Smooth muscle cell (in vitro differentiated cells): ENCODE measurements at regions not wholly inside any gene's neighbourhood (a gene's known extent, or its start where the extent isn't known, plus 50 kb on each side); places are given as distances from the start of the nearest gene placed in this dataset.
A peak's percentile ranks its signal among the peaks of the same experiment; 100 is the strongest.

ENCODE experiments used
- DNase-seq: peaks from one replicate; lab custom pipeline; 2025; ENCODE audit not compliant: unreplicated experiment; lab: John Stamatoyannopoulos, UW
- H2AFZ ChIP-seq: fragments of 200-600 bp; sonication (generic); 2 replicates; pipeline ENCODE4 v1.6.0; 2016; ENCODE audit warnings: antibody characterized with exemption, low read depth, mild to moderate bottlenecking
- H3F3A ChIP-seq: fragments of 200-600 bp; sonication (generic); 2 replicates; pipeline ENCODE4 v1.6.0; 2017; ENCODE audit warnings: antibody characterized with exemption, low read depth
- H3K27ac ChIP-seq: fragments of 200-600 bp; sonication (generic); 2 replicates; pipeline ENCODE4 v1.5.1; 2016; ENCODE audit warnings: low read depth, mild to moderate bottlenecking
- H3K27me3 ChIP-seq: fragments of 200-600 bp; sonication (generic); 2 replicates; pipeline ENCODE4 v1.6.1; 2016; ENCODE audit warnings: low read depth, mild to moderate bottlenecking
- H3K36me3 ChIP-seq: fragments of 200-600 bp; sonication (generic); 2 replicates; pipeline ENCODE4 v1.5.1; 2016; ENCODE audit warnings: low read depth
- H3K4me1 ChIP-seq: fragments of 200-600 bp; sonication (generic); 2 replicates; pipeline ENCODE4 v1.5.1; 2016; ENCODE audit warnings: low read depth
- H3K4me2 ChIP-seq: fragments of 200-600 bp; sonication (generic); 2 replicates; pipeline ENCODE4 v1.6.0; 2016; ENCODE audit warnings: mild to moderate bottlenecking
- H3K4me3 ChIP-seq: fragments of 200-600 bp; sonication (generic); 2 replicates; pipeline ENCODE4 v1.5.1; 2016; ENCODE audit warnings: mild to moderate bottlenecking
- H3K79me2 ChIP-seq: fragments of 200-600 bp; sonication (generic); 2 replicates; pipeline ENCODE4 v1.6.0; 2016; ENCODE audit warnings: low read depth, mild to moderate bottlenecking
- H3K9ac ChIP-seq: fragments of 200-600 bp; sonication (generic); 2 replicates; pipeline ENCODE4 v1.6.0; 2016; ENCODE audit warnings: low read depth
- H3K9me3 ChIP-seq: fragments of 200-600 bp; sonication (generic); replicated peaks from 2 replicates; pipeline ENCODE4 v1.5.1; 2016; ENCODE audit warnings: low read depth
- H4K20me1 ChIP-seq: fragments of 200-600 bp; sonication (generic); 2 replicates; pipeline ENCODE4 v1.6.0; 2016; ENCODE audit warnings: low read depth
- CTCF ChIP-seq: fragments of 200-600 bp; sonication (generic); IDR thresholded peaks from 2 replicates; pipeline ENCODE4 v1.5.1; 2017; ENCODE audit warnings: borderline replicate concordance, mild to moderate bottlenecking, antibody characterized with exemption; ENCODE audit not compliant: insufficient read depth, poor library complexity, severe bottlenecking
- WGBS: methylation state at CpG from one replicate; pipeline ENCODE4 v1.1.7; 2016; ENCODE audit warnings: low lambda C conversion rate; 5-methylcytosine and 5-hydroxymethylcytosine counted together
- small RNA-seq: library from RNA; depleted of rRNA; stranded (forward); fragments of <200 nt; gene quantifications from one replicate; pipeline ENCODE3, GENCODE V24; 2014

- 32% methylated on average over 6 of the region's 6 CpGs for WGBS
- Histone ChIP-seq H3K4me3 (no peak overlapping the region), H3K27me3 (no peaks in the 10 kb centered on the region), H3F3A (no peaks in the 10 kb centered on the region), H3K9me3 (no peaks in the 10 kb centered on the region), H3K4me2 (peak overlapping the region; percentile 30), H3K9ac (no peak overlapping the region), H4K20me1 (no peaks in the 10 kb centered on the region), H2AFZ (peak overlapping the region; percentile 54), H3K79me2 (no peaks in the 10 kb centered on the region), H3K27ac (peak overlapping the region; percentile 31), H3K36me3 (no peaks in the 10 kb centered on the region), H3K4me1 (peaks cover 42% of the 10 kb centered on the region)
- no peak for DNase-seq
- no peak for TF ChIP-seq CTCF
These were observed 155.1 kb downstream of the ETV1 start for GRCh38 chr7:13834328-13834761.

GRCh38 chr7:13835442-13835841, 154.0 kb downstream of the ETV1 start:
- no peaks in the 10 kb centered on the region for H4K20me1 ChIP-seq
- 73% methylated on average over 2 of the region's 2 CpGs for WGBS
- no peaks in the 10 kb centered on the region for H3K36me3 ChIP-seq
- no peaks in the 10 kb centered on the region for H3K9me3 ChIP-seq
- H3K4me3 ChIP-seq: no peak overlapping the region
- H3K27ac ChIP-seq: no peak overlapping the region
- TF ChIP-seq CTCF: no peak
- no peak overlapping the region for H3K9ac ChIP-seq
- H2AFZ ChIP-seq: no peak overlapping the region
- H3K27me3 ChIP-seq: no peaks in the 10 kb centered on the region
- H3F3A ChIP-seq: no peaks in the 10 kb centered on the region
- peaks cover 37% of the 10 kb centered on the region for H3K4me1 ChIP-seq
- no peak for DNase-seq
- H3K4me2 ChIP-seq: no peak overlapping the region
- H3K79me2 ChIP-seq: no peaks in the 10 kb centered on the region

GRCh38 chr7:13839063-13839462, 150.4 kb downstream of the ETV1 start:
- no peak for DNase-seq
- no peak overlapping the region for H3K9ac ChIP-seq
- H3F3A ChIP-seq: no peaks in the 10 kb centered on the region
- H3K4me1 ChIP-seq: peaks cover 26% of the 10 kb centered on the region
- H3K36me3 ChIP-seq: no peaks in the 10 kb centered on the region
- H3K79me2 ChIP-seq: no peaks in the 10 kb centered on the region
- H3K27me3 ChIP-seq: no peaks in the 10 kb centered on the region
- no peaks in the 10 kb centered on the region for H3K9me3 ChIP-seq
- no peaks in the 10 kb centered on the region for H4K20me1 ChIP-seq
- H3K4me2 ChIP-seq: no peak overlapping the region
- TF ChIP-seq CTCF: no peak
- no peak overlapping the region for H2AFZ ChIP-seq
- H3K27ac ChIP-seq: no peak overlapping the region
- WGBS: 94% methylated on average over 1 of the region's 1 CpG
- H3K4me3 ChIP-seq: no peak overlapping the region

Small RNA genes in the stretch of these regions (small RNA-seq; reads per million reads assigned to genes)
- gene RN7SKP228: 0.08 reads per million
